Hematopoietic multipotent progenitor cell treated with erythropoietin and hydrocortisone succinate and interleukin-3 and kit ligand, for 8 days (in vitro differentiated cells): ENCODE measurements at regions not wholly inside any gene's neighbourhood (a gene's known extent, or its start where the extent isn't known, plus 50 kb on each side); places are given as distances from the start of the nearest gene placed in this dataset.

Experiments
- DNase-seq: peaks from one replicate; pipeline ENCODE4 v3.0.0-alpha.2; 2015

GRCh38 chr3:57009802-57010201, 50.7 kb upstream of the SPATA12 start:
- DNase-seq = no peak

DNA sequence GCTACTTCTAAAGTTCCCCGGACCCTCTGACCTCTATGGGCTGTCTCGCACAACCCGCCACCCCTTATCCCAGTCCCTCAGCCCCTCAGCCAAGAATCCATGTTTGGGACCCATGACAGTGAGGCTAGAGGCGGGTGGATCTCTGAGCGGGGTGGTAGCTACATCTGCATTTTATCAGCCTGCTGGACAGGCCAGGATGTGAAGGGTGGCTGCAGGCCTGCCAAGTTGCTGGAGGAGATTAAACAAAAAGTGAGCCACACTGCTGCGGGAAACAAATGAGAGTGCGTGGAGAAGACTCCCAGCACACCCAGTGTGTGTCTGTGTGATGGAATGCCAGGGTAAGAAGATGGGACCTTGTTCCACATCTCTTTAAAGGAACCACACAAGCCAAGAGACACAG, 51.1 kb upstream of the SPATA12 start:
- no peak for DNase-seq

DNA sequence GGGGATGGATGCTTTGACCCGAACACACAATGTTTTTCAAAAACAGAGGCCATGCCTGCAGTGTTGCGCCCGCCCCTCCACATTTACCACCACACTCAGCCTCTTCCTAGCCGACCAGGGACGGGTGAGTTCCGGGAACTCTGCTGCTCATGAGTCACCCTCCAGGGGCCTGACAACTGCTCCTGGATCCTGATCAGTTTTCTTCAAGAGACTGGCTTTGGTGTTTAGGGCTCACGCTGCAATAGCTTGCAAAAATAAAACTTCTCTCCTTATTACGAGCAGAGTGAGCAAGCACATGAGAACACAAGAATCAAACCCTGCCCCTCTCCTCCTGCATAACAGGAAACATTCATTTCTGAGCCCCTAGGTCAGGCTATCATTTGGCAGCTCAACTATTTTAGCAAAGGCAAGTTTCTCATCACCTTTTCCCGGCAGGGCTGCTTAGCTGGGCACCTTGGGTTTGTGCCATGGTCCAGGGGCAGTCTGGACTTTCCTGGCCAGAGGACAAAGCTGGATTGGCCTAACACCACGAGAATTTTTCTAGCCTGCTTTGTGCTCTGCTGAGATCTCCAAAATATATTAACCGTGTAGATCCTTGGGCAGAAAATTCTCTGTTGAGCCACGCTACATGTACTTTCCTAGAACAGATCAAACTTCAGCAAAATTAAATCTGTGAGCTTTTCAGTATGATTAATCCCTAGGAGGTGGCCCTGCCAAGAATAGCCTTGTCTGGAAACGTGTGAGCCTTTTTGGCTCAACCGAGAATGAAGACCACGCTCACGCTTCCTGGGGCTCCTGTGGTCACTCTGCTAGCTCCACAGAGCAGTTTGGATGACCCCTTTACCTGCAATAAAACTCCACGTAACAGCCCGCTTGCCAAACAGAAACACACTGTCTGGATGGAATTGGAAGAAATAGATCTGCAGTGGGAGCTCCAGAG, 52.7 kb upstream of the SPATA12 start:
- peak; percentile 29 for DNase-seq

- DNase-seq = no peak
These were observed 53.5 kb upstream of the SPATA12 start for GRCh38 chr3:57006949-57007419.

GRCh38 chr3:57006179-57006657, 54.2 kb upstream of the SPATA12 start:
- DNase-seq = no peak

DNA sequence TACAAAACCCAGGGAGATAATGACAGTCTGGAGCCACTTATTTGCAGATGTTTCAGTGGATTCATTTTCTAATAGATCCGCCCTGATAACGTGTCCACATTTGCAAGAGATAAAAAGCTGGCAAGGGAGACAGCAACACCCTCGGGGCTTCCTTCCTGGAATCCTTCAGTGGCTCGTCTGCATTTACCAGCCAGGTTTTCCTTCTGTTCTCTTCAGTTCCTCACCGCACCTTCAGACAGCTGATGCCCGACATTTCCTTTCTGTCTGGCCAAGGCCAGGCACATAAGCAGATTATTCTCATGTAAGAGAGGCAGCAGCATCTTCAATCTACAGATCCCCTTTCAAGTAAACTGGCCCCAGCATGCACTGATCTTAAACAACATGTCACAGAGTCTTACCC, 56.2 kb upstream of the SPATA12 start:
- DNase-seq = no peak

DNA sequence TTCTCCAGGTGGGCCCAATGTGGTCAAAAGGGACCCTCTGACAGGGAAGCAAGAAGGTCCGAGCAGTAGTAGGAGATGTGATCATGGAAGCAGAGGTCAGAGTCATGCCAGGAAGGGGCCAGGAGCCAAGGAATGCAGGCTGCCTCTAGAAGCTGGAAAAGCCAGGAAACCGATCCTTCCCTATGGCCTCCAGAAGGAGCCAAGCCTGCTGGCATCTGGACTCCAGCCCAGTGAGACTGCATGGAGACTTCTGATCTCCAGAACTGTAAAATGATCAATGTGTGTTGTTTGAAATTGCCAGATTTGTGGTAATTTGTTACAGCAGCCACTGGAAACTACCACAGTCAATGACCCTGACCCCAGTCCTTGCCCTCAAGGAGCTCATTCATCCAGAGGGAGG, 56.8 kb upstream of the SPATA12 start:
- no peak for DNase-seq

- no peak for DNase-seq
These were observed 59.1 kb upstream of the SPATA12 start for GRCh38 chr3:57001356-57001755.

DNA sequence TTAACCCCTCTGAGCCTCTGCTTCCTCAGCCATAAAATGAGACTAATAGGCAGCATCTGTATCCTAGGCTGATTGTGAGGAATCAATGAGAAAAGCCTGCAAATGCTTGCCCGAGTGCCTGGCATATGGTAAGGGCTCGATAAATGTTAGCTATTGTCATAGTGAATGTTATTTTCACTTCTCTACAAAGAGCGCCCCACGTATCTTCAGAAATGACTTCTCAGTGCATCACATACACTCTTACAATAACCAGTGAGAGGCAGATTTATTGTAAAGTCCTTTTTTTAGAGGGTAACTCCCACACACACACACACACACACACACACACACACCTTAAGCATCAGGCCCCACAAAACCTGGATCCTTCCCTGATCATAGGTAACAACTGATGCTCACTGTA, 60.5 kb upstream of the SPATA12 start:
- DNase-seq = no peak

GRCh38 chr3:56999547-56999946, 60.9 kb upstream of the SPATA12 start:
- DNase-seq = no peak

DNA sequence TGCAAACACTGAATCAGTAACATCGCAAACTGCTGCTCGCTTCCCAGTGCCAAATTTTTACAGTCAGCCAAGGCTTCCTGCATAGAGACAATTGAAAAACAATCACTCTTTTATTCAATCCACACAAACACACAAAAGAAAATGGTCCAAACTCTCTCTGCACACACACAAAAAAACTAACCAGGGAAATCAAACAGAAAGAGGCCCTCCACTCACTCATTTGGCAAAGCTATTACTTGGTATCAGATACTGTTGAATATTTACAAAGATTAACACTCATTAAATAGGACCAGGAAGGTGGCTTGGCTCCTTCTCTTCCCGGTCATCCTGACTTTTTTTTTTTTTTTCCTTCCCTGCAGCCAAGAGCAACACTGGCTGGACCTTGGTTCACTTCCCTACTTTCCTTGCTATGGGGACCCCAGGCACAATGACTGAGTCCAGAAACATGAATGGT, 62.4 kb upstream of the SPATA12 start:
- no peak for DNase-seq

DNA sequence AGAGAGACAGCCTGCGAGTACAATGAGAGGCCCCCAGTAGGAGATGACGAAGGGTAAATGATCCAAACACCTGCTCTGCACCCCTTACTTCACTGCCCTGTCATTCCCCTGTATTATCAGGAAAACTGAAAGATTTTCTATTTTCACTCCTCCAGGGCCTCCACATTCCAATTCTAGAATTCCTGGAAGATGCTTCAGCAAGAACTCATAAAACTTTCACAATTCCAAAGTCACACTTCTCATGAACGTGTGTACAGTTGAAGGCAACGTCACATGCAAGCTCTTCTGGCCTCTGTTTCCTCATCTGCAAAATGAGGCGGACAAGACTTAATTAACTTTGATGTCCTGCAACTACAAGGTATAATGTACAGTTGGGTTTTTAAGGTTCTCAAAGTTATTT, 62.8 kb upstream of the SPATA12 start:
- no peak for DNase-seq

- DNase-seq = no peak
These were observed 63.4 kb upstream of the SPATA12 start for GRCh38 chr3:56997041-56997440.

DNA sequence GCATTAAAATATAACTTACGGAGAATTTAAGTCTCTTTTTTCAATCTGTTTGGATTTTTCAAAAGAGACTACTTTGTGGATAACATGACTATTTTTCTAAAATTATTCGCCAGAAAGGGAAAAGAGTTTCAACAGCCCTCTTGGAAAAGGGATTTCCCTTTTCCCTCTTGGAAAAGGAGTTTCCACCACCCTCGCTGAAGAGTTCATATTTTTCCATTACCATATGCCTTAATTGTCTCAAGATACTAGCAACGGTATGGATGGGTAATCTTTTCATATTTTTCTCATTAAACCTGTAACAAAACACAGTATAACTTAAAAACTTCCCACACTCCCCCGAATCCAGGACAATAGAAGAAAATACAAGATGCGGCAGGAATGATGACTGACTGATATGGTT, 66.1 kb upstream of the SPATA12 start:
- no peak for DNase-seq

DNA sequence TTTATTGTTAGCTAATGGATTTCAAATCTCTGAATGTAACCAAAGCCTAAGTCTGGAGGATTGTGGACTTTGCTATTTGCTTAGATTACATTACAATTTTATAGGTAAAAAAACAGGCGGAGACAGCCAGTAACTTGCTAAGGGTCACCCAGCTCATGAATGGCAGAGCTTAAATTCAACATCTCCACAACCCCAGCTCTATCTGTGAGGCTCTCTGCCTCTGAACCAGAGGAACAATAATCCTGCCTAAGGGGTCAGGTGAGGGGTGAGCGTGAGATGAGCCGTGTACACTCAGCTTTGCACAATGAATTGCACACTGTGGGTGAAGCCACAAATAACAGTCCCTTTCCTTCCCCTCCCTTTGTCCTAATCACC, 69.8 kb upstream of the SPATA12 start:
- DNase-seq = no peak

- DNase-seq = no peak
These were observed 70.4 kb upstream of the SPATA12 start for GRCh38 chr3:56989977-56990640.

DNA sequence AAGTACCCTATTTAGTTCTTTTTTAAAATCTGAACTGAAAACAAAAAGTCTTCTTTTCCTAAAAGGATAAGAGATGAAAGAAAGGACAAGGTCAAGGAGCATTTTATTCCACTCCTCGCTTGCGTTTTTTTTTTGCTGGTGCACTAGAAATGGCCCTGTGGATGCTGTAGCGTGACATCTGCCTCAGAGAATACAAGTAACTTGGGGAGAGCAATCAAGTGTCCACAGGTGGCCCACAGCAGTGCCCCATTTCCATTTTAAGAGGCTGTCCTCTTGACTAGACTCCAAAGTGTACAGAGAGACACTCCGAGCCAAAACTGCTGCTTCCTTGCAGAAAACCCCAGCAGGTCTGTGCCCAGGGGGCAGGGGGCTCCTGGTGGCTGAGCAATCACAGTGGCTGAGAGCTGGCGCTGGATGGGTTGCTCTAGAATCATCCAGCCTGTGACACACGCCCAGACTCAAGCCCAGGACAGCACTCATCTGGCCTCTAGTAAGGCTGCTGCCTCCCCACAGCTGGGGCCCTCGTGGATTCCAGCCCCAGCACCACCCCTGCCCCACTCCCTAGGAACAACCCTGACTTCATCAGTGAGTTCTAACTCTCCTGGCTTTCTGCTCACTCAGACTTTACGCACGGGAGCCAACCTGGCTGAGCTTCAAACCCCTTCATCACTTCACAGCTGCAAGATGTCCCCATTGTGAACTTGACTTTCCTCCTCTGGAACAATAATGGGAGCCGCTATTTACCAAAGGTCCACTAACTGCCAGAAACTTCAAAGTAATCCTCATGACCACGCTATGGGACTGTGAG, 71.1 kb upstream of the SPATA12 start:
- no peak for DNase-seq

- DNase-seq = peak; percentile 63
These were observed 71.9 kb upstream of the SPATA12 start for GRCh38 chr3:56988458-56989168.

GRCh38 chr3:56987238-56987895, 73.1 kb upstream of the SPATA12 start:
- DNase-seq = peak; percentile 11

GRCh38 chr3:56986347-56986746, 74.1 kb upstream of the SPATA12 start:
- DNase-seq = no peak

GRCh38 chr3:56985878-56986277, 74.6 kb upstream of the SPATA12 start:
- DNase-seq = no peak

- DNase-seq = no peak
These were observed 75.0 kb upstream of the SPATA12 start for GRCh38 chr3:56985460-56985859.
